ENCODE measurements at regions not wholly inside any gene's neighbourhood (a gene's known extent, or its start where the extent isn't known, plus 50 kb on each side); places are given as distances from the start of the nearest gene placed in this dataset.

- H3K4me3 ChIP-seq (ENCODE audit: low read depth, low read length, poor library complexity, severe bottlenecking) = no peak overlapping the region
- ChIA-PET CTCF (no interaction called here), POLR2A (ENCODE audit: low non-redundant PET) (no interaction called here)
- no peaks in the 10 kb centered on the region for H3K27me3 ChIP-seq (replicated peaks; ENCODE audit: insufficient read depth, low read depth, low read length, poor library complexity)
- H3K9me3 ChIP-seq (ENCODE audit: low read depth, low read length, poor library complexity, severe bottlenecking) = no peaks in the 10 kb centered on the region
- no peak for DNase-seq (ENCODE audit: low spot score)
- H3K4me1 ChIP-seq (ENCODE audit: insufficient read depth, low read length, poor library complexity, severe bottlenecking) = no peaks in the 10 kb centered on the region
- H3K36me3 ChIP-seq (ENCODE audit: insufficient read depth, low read length, poor library complexity, severe bottlenecking) = no peaks in the 10 kb centered on the region
- no peak overlapping the region for H3K27ac ChIP-seq (ENCODE audit: low read depth, low read length, poor library complexity, severe bottlenecking)
- intact Hi-C loops (cut with micrococcal nuclease; ENCODE audit: unreplicated experiment) = no loop called here
- no TSS peak for BruUV-seq (replicated peaks)
- no peak for TF ChIP-seq EZH2 (IDR thresholded peaks at IDR 0.05; ENCODE audit: borderline replicate concordance, low read depth, low read length, poor library complexity, severe bottlenecking)
- no peak for TF ChIP-seq CTCF (conservative IDR thresholded peaks at IDR 0.05; ENCODE audit: low read depth, low read length)
Observed at GRCh38 chr13:58126496-58126895, 495.0 kb downstream of the PCDH17 start.

- Histone ChIP-seq H3K36me3 (ENCODE audit: insufficient read depth, low read length, poor library complexity, severe bottlenecking) (no peaks in the 10 kb centered on the region), H3K4me1 (ENCODE audit: insufficient read depth, low read length, poor library complexity, severe bottlenecking) (no peaks in the 10 kb centered on the region), H3K9me3 (ENCODE audit: low read depth, low read length, poor library complexity, severe bottlenecking) (no peaks in the 10 kb centered on the region), H3K27me3 (replicated peaks; ENCODE audit: insufficient read depth, low read depth, low read length, poor library complexity) (no peaks in the 10 kb centered on the region), H3K4me3 (ENCODE audit: low read depth, low read length, poor library complexity, severe bottlenecking) (no peak overlapping the region), H3K27ac (ENCODE audit: low read depth, low read length, poor library complexity, severe bottlenecking) (no peak overlapping the region)
- no TSS peak for BruUV-seq (replicated peaks)
- ChIA-PET CTCF (no interaction called here), POLR2A (ENCODE audit: low non-redundant PET) (no interaction called here)
- TF ChIP-seq CTCF (conservative IDR thresholded peaks at IDR 0.05; ENCODE audit: low read depth, low read length) (no peak), EZH2 (IDR thresholded peaks at IDR 0.05; ENCODE audit: borderline replicate concordance, low read depth, low read length, poor library complexity, severe bottlenecking) (no peak)
- no peak for DNase-seq (ENCODE audit: low spot score)
- intact Hi-C loops (cut with micrococcal nuclease; ENCODE audit: unreplicated experiment) = no loop called here
Observed at GRCh38 chr13:58134012-58134411, 502.5 kb downstream of the PCDH17 start.

DNA sequence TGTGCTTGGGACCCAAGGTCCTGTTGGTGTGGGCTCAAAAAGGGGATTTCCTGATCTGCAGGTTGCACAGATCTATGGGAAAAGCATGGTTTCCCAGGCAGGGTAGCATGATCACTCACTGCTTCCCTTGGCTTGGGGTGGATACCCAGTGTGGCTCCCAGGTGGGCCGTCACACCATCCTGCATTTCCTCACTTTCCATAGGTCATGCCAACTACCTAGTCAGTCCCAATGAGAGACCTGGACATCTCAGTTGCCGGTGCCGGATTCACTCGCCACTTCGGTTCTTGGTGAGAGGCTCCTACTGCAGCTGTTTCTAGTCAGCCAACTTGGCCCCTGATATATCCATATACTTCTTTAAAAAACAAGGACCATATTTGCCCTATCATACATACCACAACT is 503.0 kb downstream of the PCDH17 start:
- Histone ChIP-seq H3K36me3 (ENCODE audit: insufficient read depth, low read length, poor library complexity, severe bottlenecking) (no peaks in the 10 kb centered on the region), H3K4me1 (ENCODE audit: insufficient read depth, low read length, poor library complexity, severe bottlenecking) (no peaks in the 10 kb centered on the region), H3K9me3 (ENCODE audit: low read depth, low read length, poor library complexity, severe bottlenecking) (no peaks in the 10 kb centered on the region), H3K27me3 (replicated peaks; ENCODE audit: insufficient read depth, low read depth, low read length, poor library complexity) (no peaks in the 10 kb centered on the region), H3K27ac (ENCODE audit: low read depth, low read length, poor library complexity, severe bottlenecking) (no peak overlapping the region), H3K4me3 (ENCODE audit: low read depth, low read length, poor library complexity, severe bottlenecking) (no peak overlapping the region)
- ChIA-PET CTCF (no interaction called here), POLR2A (ENCODE audit: low non-redundant PET) (no interaction called here)
- BruUV-seq (replicated peaks) = no TSS peak
- TF ChIP-seq CTCF (conservative IDR thresholded peaks at IDR 0.05; ENCODE audit: low read depth, low read length) (no peak), EZH2 (IDR thresholded peaks at IDR 0.05; ENCODE audit: borderline replicate concordance, low read depth, low read length, poor library complexity, severe bottlenecking) (no peak)
- DNase-seq (ENCODE audit: low spot score) = no peak
- intact Hi-C loops (cut with micrococcal nuclease; ENCODE audit: unreplicated experiment) = no loop called here

Measured in A673 (cell line).